Heart left ventricle (tissue), 16 donors: ENCODE measurements at regions not wholly inside any gene's neighbourhood (a gene's known extent, or its start where the extent isn't known, plus 50 kb on each side); places are given as distances from the start of the nearest gene placed in this dataset.

Experiments used
- ATAC-seq, 4 donors: fragments of 200-7000 bp; cut with Tn5 transposase; one replicate each; pipeline ENCODE4 v1.9.1; 2020 to 2022; ENCODE audit warnings: moderate library complexity in 4 of 4, mild to moderate bottlenecking in 3 of 4, moderate number of reproducible peaks in 1 of 4
- DNase-seq, 5 donors: peaks; one replicate each; pipeline ENCODE4 v3.0.0-alpha.2; 2020
- H3K27ac ChIP-seq, 12 donors: fragments of 200-600 bp; sonication (generic) in 4 of 12; one replicate each; pipeline versions ENCODE4 v1.5.0 to v1.8.0; 2016 to 2022; ENCODE audit warnings: mild to moderate bottlenecking in 2 of 12
- H3K27me3 ChIP-seq, 9 donors: fragments of 200-600 bp; sonication (generic) in 2 of 9; one replicate each; pipeline versions ENCODE4 v1.5.1 to v1.8.0; 2016 to 2022; ENCODE audit warnings: mild to moderate bottlenecking in 3 of 9
- H3K36me3 ChIP-seq, 9 donors: fragments of 200-600 bp; sonication (generic) in 2 of 9; one replicate each; pipeline versions ENCODE4 v1.5.0 to v1.8.0; 2018 to 2022; ENCODE audit warnings: mild to moderate bottlenecking in 2 of 9
- H3K4me1 ChIP-seq, 12 donors: fragments of 200-600 bp; sonication (generic) in 4 of 12; one replicate each; pipeline versions ENCODE4 v1.5.0 to v1.8.0; 2016 to 2022; ENCODE audit warnings: mild to moderate bottlenecking in 3 of 12
- H3K4me3 ChIP-seq, 12 donors: fragments of 200-600 bp; sonication (generic) in 4 of 12; one replicate each; pipeline versions ENCODE4 v1.5.0 to v1.8.0; 2017 to 2022; ENCODE audit warnings: mild to moderate bottlenecking in 9 of 12, moderate library complexity in 4 of 12
- H3K9me3 ChIP-seq, 12 donors: fragments of 200-600 bp; sonication (generic) in 4 of 12; one replicate each; pipeline versions ENCODE4 v1.5.0 to v1.8.0; 2016 to 2022; ENCODE audit warnings: mild to moderate bottlenecking in 1 of 12
- CTCF ChIP-seq, 12 donors: fragments of 200-600 bp; sonication (generic) in 4 of 12; IDR thresholded peaks; one replicate each; pipeline versions ENCODE4 v1.5.0 to v1.8.0; 2018 to 2022; ENCODE audit warnings: antibody characterized with exemption in 12 of 12, mild to moderate bottlenecking in 5 of 12
- POLR2A ChIP-seq, 2 donors: fragments of 450-650 bp; IDR thresholded peaks; one replicate each; pipeline ENCODE4 v1.6.1; 2017; ENCODE audit warnings: antibody characterized with exemption in 2 of 2, mild to moderate bottlenecking in 2 of 2, moderate library complexity in 2 of 2
- WGBS, 4 donors: extraction: QIAGEN DNeasy Blood & Tissue Kit in 2 of 4; methylation state at CpG; one replicate each; pipeline versions ENCODE4 v1.1.5 to v1.1.7; 2013 to 2018; 5-methylcytosine and 5-hydroxymethylcytosine counted together
- intact Hi-C, 10 donors: fragments of 100-400 bp; cut with DNase I; formaldehyde crosslinking; loops; one replicate each; pipeline versions ENCODE4 v1.11.1 to v1.14.2; 2022
- donor health status: ischemic (EF 13 %, LVEDD 7.1; RV severe dilation, severe dysfunction).
- donor health status: healthy with polysubstance abuse.
- donor health status: DM: no; HTN: yes; CAD: no.
- donor health status: DM: no; HTN: no; CAD: no.
- donor health status: ischemic (EF 25% LVEDD 6.9; RV normal size, moderate dysfunction).
- donor health status: ischemic (EF 25% LVEDD 5.7; RV mildly dilated, moderate dysfunction).
- donor health status: healthy.
- donor health status: DM: yes; HTN: yes; CAD: no.
- donor health status: ischemic (EF 35%, LVEDD 5.7; RV mildly dilated, moderate dysfunction).
- donor health status: nonischemic (EF 11% LVEDD 7.7; RV severe dilation, severe dysfunction).
- donor health status: DM: yes; HTN: yes; CAD: no.
- donor health status: PGD.
- donor health status: ischemic (EF 29% LVEDD 5.4; RV normal size, mild dysfunction).
- donor health status: nonischemic (EF 23%, LVEDD 6.1; RV moderate dilation, normal function).

GRCh38 chr13:94917824-94918223, 205.5 kb upstream of the SOX21 start:
- Histone ChIP-seq H3K4me1 (no peaks in the 10 kb centered on the region), H3K4me3 (no peak overlapping the region), H3K27ac (no peak overlapping the region), H3K36me3 (no peaks in the 10 kb centered on the region), H3K27me3 (no peaks in the 10 kb centered on the region), H3K9me3 (peaks cover 0 to 4% (median 0%) of the 10 kb centered on the region in 12 donors)
- ATAC-seq: no peak
- no peak for DNase-seq
- 25 to 33% (median 29%) methylated on average over 2 of the region's 2 CpGs for WGBS, 4 donors
- intact Hi-C loops: no loop called here
- TF ChIP-seq CTCF (IDR thresholded peaks at IDR 0.05) (no peak), POLR2A (IDR thresholded peaks at IDR 0.05) (no peak)

- intact Hi-C loops: no loop called here
- Histone ChIP-seq H3K27me3 (peaks cover 0 to 4% (median 0%) of the 10 kb centered on the region in 9 donors), H3K9me3 (peaks cover 0 to 4% (median 0%) of the 10 kb centered on the region in 12 donors), H3K27ac (no peak overlapping the region), H3K4me1 (no peaks in the 10 kb centered on the region), H3K4me3 (no peak overlapping the region), H3K36me3 (no peaks in the 10 kb centered on the region)
- 58 to 79% (median 63%) methylated on average over 1 of the region's 1 CpG for WGBS, 4 donors
- DNase-seq (no peak), ATAC-seq (no peak)
- TF ChIP-seq CTCF (IDR thresholded peaks at IDR 0.05): no peak
- no peak for TF ChIP-seq POLR2A (IDR thresholded peaks at IDR 0.05)
These were observed 202.6 kb upstream of the SOX21 start for GRCh38 chr13:94914895-94915294.

GRCh38 chr13:94906605-94907004, 194.3 kb upstream of the SOX21 start:
- Histone ChIP-seq H3K4me3 (no peak overlapping the region), H3K27me3 (peaks cover 0 to 5% (median 0%) of the 10 kb centered on the region in 9 donors), H3K9me3 (no peaks in the 10 kb centered on the region), H3K4me1 (no peaks in the 10 kb centered on the region), H3K27ac (no peak overlapping the region), H3K36me3 (no peaks in the 10 kb centered on the region)
- ATAC-seq (no peak), DNase-seq (no peak)
- no peak for TF ChIP-seq CTCF (IDR thresholded peaks at IDR 0.05)
- TF ChIP-seq POLR2A (IDR thresholded peaks at IDR 0.05): no peak
- 73 to 79% (median 74%) methylated on average over 2 of the region's 2 CpGs for WGBS, 4 donors
- intact Hi-C loops: no loop called here

- Histone ChIP-seq H3K36me3 (no peaks in the 10 kb centered on the region), H3K27me3 (peaks cover 0 to 5% (median 0%) of the 10 kb centered on the region in 9 donors), H3K4me3 (no peak overlapping the region), H3K4me1 (no peaks in the 10 kb centered on the region), H3K9me3 (no peaks in the 10 kb centered on the region), H3K27ac (no peak overlapping the region)
- intact Hi-C loops: no loop called here
- WGBS, 4 donors: 80 to 92% (median 85%) methylated on average over 4 of the region's 4 CpGs
- TF ChIP-seq POLR2A (IDR thresholded peaks at IDR 0.05) (no peak), CTCF (IDR thresholded peaks at IDR 0.05) (no peak)
- DNase-seq: no peak
- no peak for ATAC-seq
These were observed 190.5 kb upstream of the SOX21 start for GRCh38 chr13:94902722-94903407.
